NCI-H524 (cell line): ENCODE measurements at regions not wholly inside any gene's neighbourhood (a gene's known extent, or its start where the extent isn't known, plus 50 kb on each side); places are given as distances from the start of the nearest gene placed in this dataset.
"Not testable (repeated sequence)": the region's sequence is repeated elsewhere in the genome, so short reads cannot be mapped to it uniquely, and the experiment has no call there.

Experiments
- DNase-seq, 2 experiments: peaks; one replicate each; lab custom pipeline; 2025; lab: John Stamatoyannopoulos, UW

DNA sequence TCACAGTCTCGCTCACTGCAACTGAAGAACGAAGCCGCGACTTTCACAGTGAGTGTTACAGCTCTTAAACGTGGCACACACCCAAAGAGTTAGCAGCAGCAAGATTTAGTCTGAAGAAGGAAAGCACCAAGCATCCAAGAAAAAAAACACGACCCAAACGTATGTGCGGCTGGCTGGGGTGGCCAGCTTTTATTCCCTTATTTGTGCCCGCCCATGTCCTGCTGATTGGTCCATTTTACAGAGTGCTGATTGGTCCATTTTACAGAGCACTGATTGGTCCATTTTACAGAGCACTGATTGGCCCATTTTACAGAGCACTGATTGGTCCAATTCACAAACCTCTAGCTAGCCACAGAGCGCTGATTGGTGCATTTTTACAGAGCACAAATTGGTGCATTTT, 323.0 kb upstream of the ATP10A start:
- not testable (repeated sequence) for DNase-seq

GRCh38 chr15:26182441-26182840, 319.3 kb upstream of the ATP10A start:
- no peak for DNase-seq

- peak; percentile 73 to 85 for DNase-seq
These were observed 316.8 kb upstream of the ATP10A start for GRCh38 chr15:26179906-26180305.

- DNase-seq = no peak
These were observed 315.6 kb upstream of the ATP10A start for GRCh38 chr15:26178640-26179220.

DNA sequence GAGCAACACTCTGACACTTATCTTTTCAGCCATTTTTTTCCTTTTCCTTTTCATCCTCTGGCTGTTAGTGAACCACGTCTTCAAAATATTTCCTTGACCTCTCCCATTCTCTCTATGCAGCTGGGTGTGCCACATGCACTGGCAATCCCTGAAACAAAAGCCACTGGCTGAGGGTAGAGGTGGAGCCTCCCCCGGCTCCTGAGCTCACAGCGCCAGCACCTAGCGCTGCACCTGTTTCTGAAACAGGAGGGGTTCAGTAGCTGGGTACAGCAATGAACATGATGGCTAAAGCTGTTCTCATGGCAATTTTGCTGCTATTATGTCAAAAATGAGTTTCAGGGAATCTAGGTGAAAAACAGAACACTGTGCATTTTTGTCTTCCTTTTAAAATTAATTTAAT, 314.7 kb upstream of the ATP10A start:
- DNase-seq = no peak

- no peak for DNase-seq
These were observed 313.7 kb upstream of the ATP10A start for GRCh38 chr15:26176831-26177230.

DNA sequence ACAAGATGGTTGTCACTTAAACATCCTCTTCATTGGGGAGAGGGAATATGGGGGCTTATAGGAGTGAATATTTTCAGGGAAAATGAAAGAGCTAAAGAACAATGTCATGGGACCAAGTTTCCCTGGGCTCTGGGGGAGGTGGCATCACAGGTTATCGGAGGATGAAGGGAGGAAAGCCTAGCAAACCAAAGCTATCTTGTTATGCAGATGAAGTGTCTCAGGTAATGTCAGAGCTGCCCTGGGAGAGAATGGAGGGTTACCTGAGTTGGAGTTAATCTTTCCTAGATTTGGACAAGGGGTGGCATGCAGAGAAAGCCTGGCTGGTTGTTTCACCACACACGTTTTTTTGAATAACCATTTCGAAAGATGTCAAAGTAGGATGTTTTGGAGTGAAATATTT, 308.1 kb upstream of the ATP10A start:
- no peak for DNase-seq

- DNase-seq = no peak
These were observed 303.3 kb upstream of the ATP10A start for GRCh38 chr15:26166429-26166828.

- DNase-seq = no peak
These were observed 302.4 kb upstream of the ATP10A start for GRCh38 chr15:26165546-26165945.

DNA sequence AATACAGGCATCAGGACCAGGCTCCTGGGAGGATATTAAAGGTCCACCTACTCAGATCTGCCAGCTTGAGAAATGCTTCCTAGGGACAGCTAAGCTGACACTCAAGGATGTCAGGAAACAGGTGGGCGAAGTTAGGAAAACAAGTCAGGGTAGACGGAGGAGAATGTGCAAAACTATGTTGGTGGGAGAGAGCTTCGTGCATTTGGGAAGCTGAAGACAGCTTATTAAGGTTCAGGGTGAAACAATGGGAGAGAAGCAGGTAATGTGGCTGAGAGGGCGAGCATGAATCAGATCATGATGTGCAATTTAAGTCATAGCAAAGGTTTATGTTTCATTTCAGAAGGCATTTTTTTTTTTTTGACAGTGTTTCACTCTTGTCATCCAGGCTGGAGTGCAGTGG, 297.2 kb upstream of the ATP10A start:
- DNase-seq = no peak

DNA sequence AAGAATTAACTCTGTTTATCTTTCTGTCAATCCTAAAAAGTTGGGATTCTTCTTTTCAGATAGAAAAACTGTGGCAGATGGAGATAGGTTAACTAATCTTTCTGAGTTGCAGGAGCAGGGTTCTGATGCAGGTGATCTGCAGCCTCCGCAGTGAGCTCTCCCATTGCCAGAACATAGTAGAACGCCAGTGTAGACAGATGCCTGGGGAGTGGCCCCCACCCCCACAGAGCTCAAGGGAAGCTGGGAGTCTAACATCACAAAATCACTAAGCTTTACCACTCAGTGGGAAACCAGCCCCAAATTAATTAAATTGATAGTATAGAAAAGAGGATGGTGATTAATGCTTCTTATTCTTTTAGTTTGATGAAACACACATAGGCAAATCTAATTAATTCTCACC, 295.0 kb upstream of the ATP10A start:
- DNase-seq = no peak

GRCh38 chr15:26157081-26157480, 294.0 kb upstream of the ATP10A start:
- no peak for DNase-seq

DNA sequence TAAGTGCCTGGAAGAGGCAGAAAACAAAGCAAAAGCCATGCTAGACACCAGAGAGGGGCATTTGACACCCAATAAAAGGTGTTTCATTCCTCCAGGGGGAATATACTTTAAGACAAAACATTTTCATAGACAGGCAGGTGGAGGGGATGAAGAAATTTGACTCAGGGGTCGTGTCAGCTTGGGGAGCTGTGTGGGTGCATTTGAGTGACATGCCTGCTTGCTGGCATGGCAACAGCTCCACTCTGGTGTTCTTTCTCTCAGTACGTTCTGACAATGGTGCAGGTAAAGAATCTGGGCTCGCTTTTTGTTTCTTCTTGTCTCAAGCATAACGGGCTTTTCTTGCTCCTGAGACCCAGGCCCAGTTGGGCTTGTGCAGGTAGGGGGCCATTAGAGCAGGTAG, 292.9 kb upstream of the ATP10A start:
- DNase-seq = no peak

- DNase-seq = no peak
These were observed 285.2 kb upstream of the ATP10A start for GRCh38 chr15:26148156-26148860.

DNA sequence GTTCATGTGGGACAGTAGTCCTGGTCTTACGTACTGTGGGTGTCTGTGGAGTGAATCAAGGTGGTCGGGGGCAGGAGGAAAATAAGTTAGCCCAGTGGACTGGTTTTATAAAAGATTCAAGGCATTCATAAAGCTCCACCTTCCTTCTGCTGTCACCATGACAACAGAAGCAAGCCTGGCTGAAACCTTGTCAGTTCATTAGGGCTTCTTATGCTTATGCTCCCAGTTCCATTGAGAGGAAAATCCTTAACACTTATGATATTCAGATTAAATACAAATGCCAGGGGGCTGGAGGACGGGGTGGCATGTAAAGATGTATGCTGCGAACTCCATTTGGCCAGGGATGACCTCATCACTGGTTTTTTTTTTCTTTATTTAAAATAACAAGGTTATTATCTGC, 283.1 kb upstream of the ATP10A start:
- DNase-seq = peak; percentile 8 to 72

- DNase-seq = no peak
These were observed 282.7 kb upstream of the ATP10A start for GRCh38 chr15:26145796-26146195.

GRCh38 chr15:26144836-26145235, 281.7 kb upstream of the ATP10A start:
- no peak for DNase-seq

DNA sequence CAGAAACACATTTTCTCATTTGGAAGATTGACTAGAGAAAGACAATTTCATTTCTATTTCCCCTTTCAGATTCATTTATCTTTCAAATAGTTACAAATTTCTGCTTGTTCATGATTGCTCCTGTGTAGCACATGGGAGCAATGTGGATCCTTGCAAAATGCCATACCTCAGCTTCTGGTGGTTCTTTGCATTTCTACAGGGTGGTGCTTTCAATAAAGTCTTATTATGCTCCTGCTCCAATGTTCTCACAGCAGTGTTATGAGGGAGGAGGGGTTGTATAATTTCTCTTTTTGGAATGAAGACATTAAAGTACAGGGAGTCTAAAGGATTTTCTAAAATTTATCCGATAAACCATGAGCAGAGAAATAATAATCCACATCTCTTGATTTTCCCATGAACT, 280.1 kb upstream of the ATP10A start:
- DNase-seq = no peak

DNA sequence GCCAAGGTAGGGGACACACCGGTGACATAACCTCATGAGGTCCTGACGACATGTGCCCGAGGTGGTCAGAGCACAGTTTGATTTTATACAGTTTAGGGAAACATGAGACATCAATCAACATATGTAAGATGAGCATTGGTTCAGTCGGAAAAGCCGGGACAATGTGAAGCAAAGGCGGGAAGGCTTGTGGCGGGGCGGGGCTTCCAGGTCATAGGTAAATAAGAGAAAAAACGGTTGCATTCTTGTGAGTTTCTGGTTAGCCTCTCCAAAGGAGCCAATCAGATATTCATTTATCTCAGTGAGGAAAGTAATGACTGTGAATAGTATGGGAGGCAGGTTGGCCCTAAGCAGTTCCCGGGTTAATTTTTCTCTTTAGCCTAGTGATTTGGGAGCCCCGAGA, 271.7 kb upstream of the ATP10A start:
- no peak for DNase-seq

DNA sequence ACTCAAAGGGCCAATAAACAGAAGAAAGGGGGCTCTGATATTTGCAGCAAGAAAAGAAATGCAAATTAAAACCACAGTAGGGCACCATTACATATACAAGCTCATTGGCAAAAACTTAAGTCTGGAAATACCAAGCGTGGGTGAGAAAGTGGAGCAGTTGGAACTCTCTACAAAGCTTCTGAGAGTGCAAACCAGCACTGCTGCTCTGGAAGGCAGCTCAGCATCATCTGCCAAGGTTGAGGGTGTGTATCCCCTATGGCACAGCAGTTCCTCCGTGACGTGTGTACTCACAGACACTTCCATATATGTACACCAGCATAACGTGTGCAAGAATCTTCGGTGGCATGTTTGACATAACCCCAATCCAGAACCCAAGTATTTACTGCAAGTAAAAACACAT, 271.0 kb upstream of the ATP10A start:
- DNase-seq = no peak

- peak in 1 of 2 experiments; percentile 24 for DNase-seq
These were observed 269.7 kb upstream of the ATP10A start for GRCh38 chr15:26132811-26133210.

GRCh38 chr15:26129852-26130251, 266.7 kb upstream of the ATP10A start:
- no peak for DNase-seq

- DNase-seq = no peak
These were observed 265.5 kb upstream of the ATP10A start for GRCh38 chr15:26128611-26129140.
